ENCODE measurements at regions not wholly inside any gene's neighbourhood (a gene's known extent, or its start where the extent isn't known, plus 50 kb on each side); places are given as distances from the start of the nearest gene placed in this dataset.

- no peak for DNase-seq (ENCODE audit: low read depth)
These were observed 54.3 kb downstream of the TMEM215 start for GRCh38 chr9:32837551-32838058.

- no peak for DNase-seq (ENCODE audit: low read depth)
These were observed 55.9 kb downstream of the TMEM215 start for GRCh38 chr9:32839013-32839885.

- no peak for DNase-seq (ENCODE audit: low read depth)
These were observed 58.0 kb downstream of the TMEM215 start for GRCh38 chr9:32841314-32841713.

GRCh38 chr9:32843295-32843694, 60.0 kb downstream of the TMEM215 start:
- DNase-seq (ENCODE audit: low read depth) = no peak

- DNase-seq (ENCODE audit: low read depth) = no peak
These were observed 60.9 kb downstream of the TMEM215 start for GRCh38 chr9:32844259-32844658.

GRCh38 chr9:32854271-32854670, 70.9 kb downstream of the TMEM215 start:
- no peak for DNase-seq (ENCODE audit: low read depth)

GRCh38 chr9:32855752-32856151, 72.4 kb downstream of the TMEM215 start:
- DNase-seq (ENCODE audit: low read depth) = no peak

GRCh38 chr9:32863291-32863690, 80.0 kb downstream of the TMEM215 start:
- DNase-seq (ENCODE audit: low read depth) = no peak

- no peak for DNase-seq (ENCODE audit: low read depth)
These were observed 81.6 kb downstream of the TMEM215 start for GRCh38 chr9:32864971-32865370.

- peak; percentile 9 for DNase-seq (ENCODE audit: low read depth)
These were observed 82.9 kb downstream of the TMEM215 start for GRCh38 chr9:32866273-32866672.

GRCh38 chr9:32867026-32867425, 83.7 kb downstream of the TMEM215 start:
- DNase-seq (ENCODE audit: low read depth) = no peak

- DNase-seq (ENCODE audit: low read depth) = no peak
These were observed 84.4 kb downstream of the TMEM215 start for GRCh38 chr9:32867601-32868204.

GRCh38 chr9:32869404-32869803, 86.1 kb downstream of the TMEM215 start:
- DNase-seq (ENCODE audit: low read depth) = no peak

- DNase-seq (ENCODE audit: low read depth) = no peak
These were observed 89.8 kb downstream of the TMEM215 start for GRCh38 chr9:32873131-32873530.

- DNase-seq (ENCODE audit: low read depth) = no peak
These were observed 90.2 kb downstream of the TMEM215 start for GRCh38 chr9:32873553-32873952.

GRCh38 chr9:32875242-32875641, 91.9 kb downstream of the TMEM215 start:
- DNase-seq (ENCODE audit: low read depth) = no peak

GRCh38 chr9:32875748-32876147, 92.4 kb downstream of the TMEM215 start:
- DNase-seq (ENCODE audit: low read depth) = no peak

- DNase-seq (ENCODE audit: low read depth) = peak; percentile 22
These were observed 93.8 kb downstream of the TMEM215 start for GRCh38 chr9:32877103-32877502.

- DNase-seq (ENCODE audit: low read depth) = no peak
These were observed 94.4 kb downstream of the TMEM215 start for GRCh38 chr9:32877639-32878217.

GRCh38 chr9:32879335-32879734, 96.0 kb downstream of the TMEM215 start:
- DNase-seq (ENCODE audit: low read depth) = no peak

GRCh38 chr9:32881948-32882347, 98.6 kb downstream of the TMEM215 start:
- DNase-seq (ENCODE audit: low read depth) = no peak

- no peak for DNase-seq (ENCODE audit: low read depth)
These were observed 99.4 kb downstream of the TMEM215 start for GRCh38 chr9:32882705-32883104.

Data from myocyte (in vitro differentiated cells).